ENCODE measurements at regions not wholly inside any gene's neighbourhood (a gene's known extent, or its start where the extent isn't known, plus 50 kb on each side); places are given as distances from the start of the nearest gene placed in this dataset.

DNA sequence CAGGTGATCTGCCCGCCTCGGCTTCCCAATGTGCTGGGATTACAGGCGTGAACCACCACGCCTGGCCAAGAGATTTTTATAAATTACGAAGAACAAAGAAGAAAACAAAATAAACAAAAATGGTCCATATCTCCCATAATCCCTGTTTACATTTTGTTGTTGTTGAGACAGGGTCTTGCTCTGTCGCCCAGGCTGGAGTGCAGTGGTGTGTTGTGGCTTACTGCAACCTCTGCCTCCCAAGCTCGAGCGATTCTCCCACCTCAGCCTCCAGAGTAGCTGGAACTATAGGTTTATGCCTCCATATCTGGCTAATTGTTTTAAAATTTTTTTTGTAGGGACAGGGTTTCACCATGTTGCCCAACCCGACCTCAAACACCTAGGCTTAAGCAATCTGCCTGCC is 156.1 kb downstream of the ZNF664 start:
- TF ChIP-seq, protein P1, sequence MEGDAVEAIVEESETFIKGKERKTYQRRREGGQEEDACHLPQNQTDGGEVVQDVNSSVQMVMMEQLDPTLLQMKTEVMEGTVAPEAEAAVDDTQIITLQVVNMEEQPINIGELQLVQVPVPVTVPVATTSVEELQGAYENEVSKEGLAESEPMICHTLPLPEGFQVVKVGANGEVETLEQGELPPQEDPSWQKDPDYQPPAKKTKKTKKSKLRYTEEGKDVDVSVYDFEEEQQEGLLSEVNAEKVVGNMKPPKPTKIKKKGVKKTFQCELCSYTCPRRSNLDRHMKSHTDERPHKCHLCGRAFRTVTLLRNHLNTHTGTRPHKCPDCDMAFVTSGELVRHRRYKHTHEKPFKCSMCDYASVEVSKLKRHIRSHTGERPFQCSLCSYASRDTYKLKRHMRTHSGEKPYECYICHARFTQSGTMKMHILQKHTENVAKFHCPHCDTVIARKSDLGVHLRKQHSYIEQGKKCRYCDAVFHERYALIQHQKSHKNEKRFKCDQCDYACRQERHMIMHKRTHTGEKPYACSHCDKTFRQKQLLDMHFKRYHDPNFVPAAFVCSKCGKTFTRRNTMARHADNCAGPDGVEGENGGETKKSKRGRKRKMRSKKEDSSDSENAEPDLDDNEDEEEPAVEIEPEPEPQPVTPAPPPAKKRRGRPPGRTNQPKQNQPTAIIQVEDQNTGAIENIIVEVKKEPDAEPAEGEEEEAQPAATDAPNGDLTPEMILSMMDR (IDR thresholded peaks at IDR 0.05; ENCODE audit: unreplicated experiment), result no peak

DNA sequence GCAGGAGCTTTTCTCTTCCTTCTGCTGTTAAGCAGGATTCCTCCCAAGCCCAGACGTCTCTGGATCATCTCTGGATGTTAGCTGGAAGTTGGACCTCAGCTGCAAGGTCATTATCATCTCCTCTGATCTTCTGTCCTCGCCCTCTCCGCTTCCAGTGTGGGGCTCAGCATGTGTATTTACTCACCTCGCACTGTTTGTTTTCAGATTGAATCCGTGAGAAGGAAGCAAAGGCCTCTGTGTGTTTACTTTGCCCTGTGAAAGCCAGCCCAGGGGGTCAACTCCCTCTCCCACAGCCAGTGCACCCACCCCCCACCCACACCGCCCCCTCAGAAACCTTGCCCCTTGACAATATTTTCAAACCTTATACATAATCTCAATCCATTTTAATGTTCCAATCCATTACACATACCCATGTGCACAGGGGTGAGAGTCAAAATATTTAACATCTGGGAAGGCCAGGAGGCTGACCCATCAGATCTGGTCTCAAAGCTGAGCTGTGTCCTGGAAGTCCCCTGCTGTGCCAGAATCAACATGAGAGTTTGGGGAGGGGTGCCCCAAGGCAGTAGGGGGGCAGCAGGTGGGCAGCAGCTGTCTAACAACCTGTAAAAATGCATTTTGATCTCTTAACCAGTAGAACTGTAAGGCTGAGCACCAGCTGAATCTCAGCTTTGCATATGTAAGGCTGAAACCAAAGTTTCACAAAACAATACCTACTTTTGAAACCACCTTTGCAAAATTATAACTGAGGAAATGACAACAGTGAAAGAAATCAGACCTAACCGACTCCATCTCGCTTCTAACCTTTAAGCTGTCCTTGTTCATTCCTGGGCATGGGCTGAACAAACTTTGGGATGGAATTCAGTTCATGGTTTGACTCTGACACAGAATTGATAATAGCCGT is 157.9 kb downstream of the ZNF664 start:
- no peak for DNase-seq (ENCODE audit: low spot score)
- TF ChIP-seq, protein P1 (IDR thresholded peaks at IDR 0.05; ENCODE audit: unreplicated experiment), result no peak
- no peaks in the 10 kb centered on the region for H3K36me3 Mint-ChIP-seq (ENCODE audit: low read depth, unreplicated experiment)
- no peaks in the 10 kb centered on the region for H3K27me3 Mint-ChIP-seq (ENCODE audit: unreplicated experiment)
- H3K9me3 Mint-ChIP-seq (ENCODE audit: unreplicated experiment), result no peaks in the 10 kb centered on the region
- peaks cover 12% of the 10 kb centered on the region for H3K4me1 Mint-ChIP-seq (ENCODE audit: unreplicated experiment)
- H3K27ac Mint-ChIP-seq (ENCODE audit: unreplicated experiment), result peak overlapping the region; percentile 80
- no peak overlapping the region for H3K4me3 Mint-ChIP-seq (ENCODE audit: unreplicated experiment)

More for the DNA sequence above, 156.1 kb downstream of the ZNF664 start:
- Mint-ChIP-seq H3K4me1 (ENCODE audit: unreplicated experiment) (peaks cover 12% of the 10 kb centered on the region), H3K9me3 (ENCODE audit: unreplicated experiment) (no peaks in the 10 kb centered on the region), H3K4me3 (ENCODE audit: unreplicated experiment) (no peak overlapping the region), H3K36me3 (ENCODE audit: low read depth, unreplicated experiment) (no peaks in the 10 kb centered on the region), H3K27ac (ENCODE audit: unreplicated experiment) (no peak overlapping the region), H3K27me3 (ENCODE audit: unreplicated experiment) (peaks cover 1% of the 10 kb centered on the region)
- no peak for DNase-seq (ENCODE audit: low spot score)

DNA sequence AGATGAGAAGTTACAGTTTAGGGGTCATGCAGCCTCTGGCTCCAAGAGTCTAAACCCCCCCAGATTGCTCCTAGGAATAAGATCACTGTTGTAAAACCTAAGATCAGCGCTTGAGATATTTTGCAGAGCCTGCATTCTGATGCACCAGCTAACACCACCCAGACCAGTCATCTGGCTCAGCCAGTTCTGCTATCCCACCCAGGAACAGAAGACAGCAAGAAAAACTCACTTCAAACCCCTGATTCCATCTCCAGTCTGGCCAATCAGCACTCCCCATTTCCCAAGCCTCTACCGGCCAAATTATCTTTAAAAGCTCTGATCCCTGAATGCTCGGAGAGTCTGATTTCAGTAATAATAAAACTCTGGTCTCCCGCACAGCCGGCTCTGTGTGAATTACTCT is 158.6 kb downstream of the ZNF664 start:
- no peaks in the 10 kb centered on the region for H3K9me3 Mint-ChIP-seq (ENCODE audit: unreplicated experiment)
- no peak for DNase-seq (ENCODE audit: low spot score)
- peaks cover 12% of the 10 kb centered on the region for H3K4me1 Mint-ChIP-seq (ENCODE audit: unreplicated experiment)
- no peaks in the 10 kb centered on the region for H3K36me3 Mint-ChIP-seq (ENCODE audit: low read depth, unreplicated experiment)
- H3K27ac Mint-ChIP-seq (ENCODE audit: unreplicated experiment), result no peak overlapping the region
- TF ChIP-seq, protein P1 (IDR thresholded peaks at IDR 0.05; ENCODE audit: unreplicated experiment), result no peak
- no peak overlapping the region for H3K4me3 Mint-ChIP-seq (ENCODE audit: unreplicated experiment)
- H3K27me3 Mint-ChIP-seq (ENCODE audit: unreplicated experiment), result no peaks in the 10 kb centered on the region

DNA sequence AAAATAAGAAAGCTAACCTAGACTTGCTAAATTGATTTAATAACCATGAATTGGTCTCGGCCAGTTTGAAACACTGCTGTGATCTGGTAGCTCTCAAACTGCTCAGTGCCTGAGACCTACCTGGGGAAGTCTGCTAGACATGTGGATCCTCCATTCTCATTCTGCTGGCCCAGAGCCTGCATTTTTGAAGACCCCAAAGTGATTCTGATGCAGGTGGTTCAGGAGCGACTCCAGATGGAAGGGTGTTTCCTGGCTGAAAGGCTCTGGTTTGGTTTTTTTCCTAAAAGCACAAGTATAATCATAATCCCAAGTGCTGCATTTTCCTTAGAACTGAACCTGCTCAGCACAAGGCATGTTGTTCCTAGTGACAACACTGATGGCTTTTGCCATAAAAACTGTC is 159.5 kb downstream of the ZNF664 start:
- TF ChIP-seq, protein P1 (IDR thresholded peaks at IDR 0.05; ENCODE audit: unreplicated experiment), result no peak
- Mint-ChIP-seq H3K4me1 (ENCODE audit: unreplicated experiment) (peaks cover 12% of the 10 kb centered on the region), H3K27me3 (ENCODE audit: unreplicated experiment) (no peaks in the 10 kb centered on the region), H3K36me3 (ENCODE audit: low read depth, unreplicated experiment) (no peaks in the 10 kb centered on the region), H3K27ac (ENCODE audit: unreplicated experiment) (no peak overlapping the region), H3K4me3 (ENCODE audit: unreplicated experiment) (no peak overlapping the region), H3K9me3 (ENCODE audit: unreplicated experiment) (no peaks in the 10 kb centered on the region)
- no peak for DNase-seq (ENCODE audit: low spot score)

DNA sequence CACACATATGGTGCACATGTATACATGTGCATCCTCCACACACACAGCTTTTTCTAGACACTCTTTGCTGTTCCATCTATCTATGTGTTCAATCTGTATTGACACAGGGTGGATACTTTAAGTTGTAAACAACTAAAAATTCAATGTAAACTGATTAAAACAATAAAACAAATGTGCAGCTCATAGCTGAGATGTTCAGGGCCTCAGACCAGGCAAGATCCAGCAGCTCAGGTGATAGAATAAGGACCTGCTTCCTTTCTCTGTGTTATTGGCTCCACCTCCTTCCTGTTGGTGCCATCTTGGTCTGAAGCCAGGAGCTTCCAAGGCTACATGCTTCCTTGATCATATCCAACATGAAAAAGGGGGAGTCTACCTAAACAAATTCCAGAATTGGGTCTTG is 158.1 kb upstream of the RFLNA start:
- Mint-ChIP-seq H3K36me3 (ENCODE audit: low read depth, unreplicated experiment) (peaks cover 5% of the 10 kb centered on the region), H3K27ac (ENCODE audit: unreplicated experiment) (no peak overlapping the region), H3K4me1 (ENCODE audit: unreplicated experiment) (peaks cover 5% of the 10 kb centered on the region), H3K9me3 (ENCODE audit: unreplicated experiment) (no peaks in the 10 kb centered on the region), H3K27me3 (ENCODE audit: unreplicated experiment) (no peaks in the 10 kb centered on the region), H3K4me3 (ENCODE audit: unreplicated experiment) (no peak overlapping the region)
- no peak for DNase-seq (ENCODE audit: low spot score)
- TF ChIP-seq, protein P1 (IDR thresholded peaks at IDR 0.05; ENCODE audit: unreplicated experiment), result no peak

Data from endothelial cell (in vitro differentiated cells).